ENCODE measurements at regions not wholly inside any gene's neighbourhood (a gene's known extent, or its start where the extent isn't known, plus 50 kb on each side); places are given as distances from the start of the nearest gene placed in this dataset.

- no peaks in the 10 kb centered on the region for H3K9me3 ChIP-seq
- no peak for TF ChIP-seq CTCF (IDR thresholded peaks at IDR 0.05)
- DNase-seq (ENCODE audit: low spot score in 2 of 2) = no peak
- intact Hi-C loops (cut with DNase I) = no loop called here
- no peaks in the 10 kb centered on the region for H3K4me1 ChIP-seq
- H3K27me3 ChIP-seq = no peaks in the 10 kb centered on the region
- H3K4me3 ChIP-seq = no peak overlapping the region
- H3K27ac ChIP-seq = no peak overlapping the region
- H3K36me3 ChIP-seq = no peaks in the 10 kb centered on the region
Observed at GRCh38 chr20:56829788-56830385, 200.8 kb downstream of the TFAP2C start.

GRCh38 chr20:56831795-56832194 lies 202.7 kb downstream of the TFAP2C start:
- Histone ChIP-seq H3K4me3 (no peak overlapping the region), H3K9me3 (no peaks in the 10 kb centered on the region), H3K36me3 (no peaks in the 10 kb centered on the region), H3K4me1 (no peaks in the 10 kb centered on the region), H3K27me3 (no peaks in the 10 kb centered on the region), H3K27ac (no peak overlapping the region)
- intact Hi-C loops (cut with DNase I) = no loop called here
- no peak for TF ChIP-seq CTCF (IDR thresholded peaks at IDR 0.05)
- DNase-seq (ENCODE audit: low spot score in 2 of 2) = no peak

- Histone ChIP-seq H3K4me3 (no peak overlapping the region), H3K4me1 (no peaks in the 10 kb centered on the region), H3K36me3 (no peaks in the 10 kb centered on the region), H3K27ac (no peak overlapping the region), H3K27me3 (no peaks in the 10 kb centered on the region), H3K9me3 (no peaks in the 10 kb centered on the region)
- TF ChIP-seq CTCF (IDR thresholded peaks at IDR 0.05) = no peak
- DNase-seq (ENCODE audit: low spot score in 2 of 2) = no peak
- intact Hi-C loops (cut with DNase I) = no loop called here
Observed at GRCh38 chr20:56833427-56833826, 204.3 kb downstream of the TFAP2C start.

GRCh38 chr20:56835829-56836550 lies 206.9 kb downstream of the TFAP2C start:
- no peaks in the 10 kb centered on the region for H3K27me3 ChIP-seq
- no peak for DNase-seq (ENCODE audit: low spot score in 2 of 2)
- H3K4me1 ChIP-seq = no peaks in the 10 kb centered on the region
- no peak overlapping the region for H3K4me3 ChIP-seq
- intact Hi-C loops (cut with DNase I) = no loop called here
- no peaks in the 10 kb centered on the region for H3K36me3 ChIP-seq
- no peaks in the 10 kb centered on the region for H3K9me3 ChIP-seq
- no peak overlapping the region for H3K27ac ChIP-seq
- no peak for TF ChIP-seq CTCF (IDR thresholded peaks at IDR 0.05)

GRCh38 chr20:56839222-56839621 lies 210.1 kb downstream of the TFAP2C start:
- no peaks in the 10 kb centered on the region for H3K36me3 ChIP-seq
- no peaks in the 10 kb centered on the region for H3K27me3 ChIP-seq
- no peak for DNase-seq (ENCODE audit: low spot score in 2 of 2)
- no peaks in the 10 kb centered on the region for H3K4me1 ChIP-seq
- no peak for TF ChIP-seq CTCF (IDR thresholded peaks at IDR 0.05)
- no peak overlapping the region for H3K4me3 ChIP-seq
- intact Hi-C loops (cut with DNase I) = no loop called here
- no peak overlapping the region for H3K27ac ChIP-seq
- no peaks in the 10 kb centered on the region for H3K9me3 ChIP-seq

Data from ascending aorta (tissue), 2 donors.